ENCODE measurements at regions not wholly inside any gene's neighbourhood (a gene's known extent, or its start where the extent isn't known, plus 50 kb on each side); places are given as distances from the start of the nearest gene placed in this dataset.

GRCh38 chr6:100153636-100154275 is 159.7 kb upstream of the MCHR2 start:
- H3K36me3 ChIP-seq (ENCODE audit: control insufficient read depth, low read depth, low read length) = no peaks in the 10 kb centered on the region
- no peak overlapping the region for H3K9ac ChIP-seq (ENCODE audit: low read length)
- H3K4me1 ChIP-seq (ENCODE audit: control insufficient read depth, low read depth, low read length) = no peaks in the 10 kb centered on the region
- H3K4me3 ChIP-seq (ENCODE audit: low read length) = no peak overlapping the region
- H3K9me3 ChIP-seq (ENCODE audit: control insufficient read depth, low read depth, low read length) = no peaks in the 10 kb centered on the region
- H3K27ac ChIP-seq (ENCODE audit: low read length) = no peak overlapping the region
- H3K27me3 ChIP-seq (ENCODE audit: control insufficient read depth, insufficient read depth, low read length) = no peaks in the 10 kb centered on the region

- Histone ChIP-seq H3K27ac (ENCODE audit: low read length) (no peak overlapping the region), H3K9ac (ENCODE audit: low read length) (no peak overlapping the region), H3K36me3 (ENCODE audit: control insufficient read depth, low read depth, low read length) (no peaks in the 10 kb centered on the region)
Measured at GRCh38 chr6:100152201-100152600, 158.2 kb upstream of the MCHR2 start.

GRCh38 chr6:100144991-100145390 is 151.0 kb upstream of the MCHR2 start:
- no peaks in the 10 kb centered on the region for H3K4me1 ChIP-seq (ENCODE audit: control insufficient read depth, low read depth, low read length)
- no peaks in the 10 kb centered on the region for H3K36me3 ChIP-seq (ENCODE audit: control insufficient read depth, low read depth, low read length)
- no peak overlapping the region for H3K27ac ChIP-seq (ENCODE audit: low read length)
- H3K27me3 ChIP-seq (ENCODE audit: control insufficient read depth, insufficient read depth, low read length) = no peaks in the 10 kb centered on the region
- no peak overlapping the region for H3K4me3 ChIP-seq (ENCODE audit: low read length)
- no peaks in the 10 kb centered on the region for H3K9me3 ChIP-seq (ENCODE audit: control insufficient read depth, low read depth, low read length)
- no peak overlapping the region for H3K9ac ChIP-seq (ENCODE audit: low read length)

More at GRCh38 chr6:100152201-100152600, 158.2 kb upstream of the MCHR2 start:
- Histone ChIP-seq H3K4me1 (ENCODE audit: control insufficient read depth, low read depth, low read length) (no peaks in the 10 kb centered on the region), H3K27me3 (ENCODE audit: control insufficient read depth, insufficient read depth, low read length) (no peaks in the 10 kb centered on the region), H3K4me3 (ENCODE audit: low read length) (no peak overlapping the region), H3K9me3 (ENCODE audit: control insufficient read depth, low read depth, low read length) (no peaks in the 10 kb centered on the region)

- H3K9ac ChIP-seq (ENCODE audit: low read length) = no peak overlapping the region
- H3K27ac ChIP-seq (ENCODE audit: low read length) = no peak overlapping the region
- H3K9me3 ChIP-seq (ENCODE audit: control insufficient read depth, low read depth, low read length) = no peaks in the 10 kb centered on the region
- H3K4me3 ChIP-seq (ENCODE audit: low read length) = no peak overlapping the region
- no peaks in the 10 kb centered on the region for H3K36me3 ChIP-seq (ENCODE audit: control insufficient read depth, low read depth, low read length)
- no peaks in the 10 kb centered on the region for H3K4me1 ChIP-seq (ENCODE audit: control insufficient read depth, low read depth, low read length)
- no peaks in the 10 kb centered on the region for H3K27me3 ChIP-seq (ENCODE audit: control insufficient read depth, insufficient read depth, low read length)
Measured at GRCh38 chr6:100138346-100139022, 144.5 kb upstream of the MCHR2 start.

GRCh38 chr6:100137759-100138158 is 143.7 kb upstream of the MCHR2 start:
- no peaks in the 10 kb centered on the region for H3K9me3 ChIP-seq (ENCODE audit: control insufficient read depth, low read depth, low read length)
- H3K27ac ChIP-seq (ENCODE audit: low read length) = no peak overlapping the region
- H3K4me3 ChIP-seq (ENCODE audit: low read length) = no peak overlapping the region
- no peak overlapping the region for H3K9ac ChIP-seq (ENCODE audit: low read length)
- H3K4me1 ChIP-seq (ENCODE audit: control insufficient read depth, low read depth, low read length) = no peaks in the 10 kb centered on the region
- no peaks in the 10 kb centered on the region for H3K27me3 ChIP-seq (ENCODE audit: control insufficient read depth, insufficient read depth, low read length)
- H3K36me3 ChIP-seq (ENCODE audit: control insufficient read depth, low read depth, low read length) = no peaks in the 10 kb centered on the region

GRCh38 chr6:100136590-100136989 is 142.6 kb upstream of the MCHR2 start:
- no peak overlapping the region for H3K27ac ChIP-seq (ENCODE audit: low read length)
- H3K4me3 ChIP-seq (ENCODE audit: low read length) = no peak overlapping the region
- H3K36me3 ChIP-seq (ENCODE audit: control insufficient read depth, low read depth, low read length) = no peaks in the 10 kb centered on the region
- no peaks in the 10 kb centered on the region for H3K4me1 ChIP-seq (ENCODE audit: control insufficient read depth, low read depth, low read length)
- no peak overlapping the region for H3K9ac ChIP-seq (ENCODE audit: low read length)
- H3K27me3 ChIP-seq (ENCODE audit: control insufficient read depth, insufficient read depth, low read length) = no peaks in the 10 kb centered on the region
- no peaks in the 10 kb centered on the region for H3K9me3 ChIP-seq (ENCODE audit: control insufficient read depth, low read depth, low read length)

- Histone ChIP-seq H3K4me1 (ENCODE audit: control insufficient read depth, low read depth, low read length) (no peaks in the 10 kb centered on the region), H3K36me3 (ENCODE audit: control insufficient read depth, low read depth, low read length) (no peaks in the 10 kb centered on the region), H3K9ac (ENCODE audit: low read length) (no peak overlapping the region), H3K27me3 (ENCODE audit: control insufficient read depth, insufficient read depth, low read length) (no peaks in the 10 kb centered on the region), H3K9me3 (ENCODE audit: control insufficient read depth, low read depth, low read length) (no peaks in the 10 kb centered on the region), H3K27ac (ENCODE audit: low read length) (no peak overlapping the region), H3K4me3 (ENCODE audit: low read length) (no peak overlapping the region)
Measured at GRCh38 chr6:100135977-100136376, 142.0 kb upstream of the MCHR2 start.

- H3K4me3 ChIP-seq (ENCODE audit: low read length) = no peak overlapping the region
- no peaks in the 10 kb centered on the region for H3K27me3 ChIP-seq (ENCODE audit: control insufficient read depth, insufficient read depth, low read length)
- no peaks in the 10 kb centered on the region for H3K9me3 ChIP-seq (ENCODE audit: control insufficient read depth, low read depth, low read length)
- H3K9ac ChIP-seq (ENCODE audit: low read length) = no peak overlapping the region
- H3K4me1 ChIP-seq (ENCODE audit: control insufficient read depth, low read depth, low read length) = no peaks in the 10 kb centered on the region
- H3K27ac ChIP-seq (ENCODE audit: low read length) = no peak overlapping the region
- H3K36me3 ChIP-seq (ENCODE audit: control insufficient read depth, low read depth, low read length) = no peaks in the 10 kb centered on the region
Measured at GRCh38 chr6:100134703-100135102, 140.7 kb upstream of the MCHR2 start.

GRCh38 chr6:100134297-100134696 is 140.3 kb upstream of the MCHR2 start:
- Histone ChIP-seq H3K4me3 (ENCODE audit: low read length) (no peak overlapping the region), H3K36me3 (ENCODE audit: control insufficient read depth, low read depth, low read length) (no peaks in the 10 kb centered on the region), H3K27me3 (ENCODE audit: control insufficient read depth, insufficient read depth, low read length) (no peaks in the 10 kb centered on the region), H3K9me3 (ENCODE audit: control insufficient read depth, low read depth, low read length) (no peaks in the 10 kb centered on the region), H3K27ac (ENCODE audit: low read length) (no peak overlapping the region), H3K9ac (ENCODE audit: low read length) (no peak overlapping the region), H3K4me1 (ENCODE audit: control insufficient read depth, low read depth, low read length) (no peaks in the 10 kb centered on the region)

- H3K36me3 ChIP-seq (ENCODE audit: control insufficient read depth, low read depth, low read length) = no peaks in the 10 kb centered on the region
Measured at GRCh38 chr6:100132005-100132404, 138.0 kb upstream of the MCHR2 start.

GRCh38 chr6:100130630-100131029 is 136.6 kb upstream of the MCHR2 start:
- H3K36me3 ChIP-seq (ENCODE audit: control insufficient read depth, low read depth, low read length) = no peaks in the 10 kb centered on the region
- no peaks in the 10 kb centered on the region for H3K9me3 ChIP-seq (ENCODE audit: control insufficient read depth, low read depth, low read length)
- no peaks in the 10 kb centered on the region for H3K4me1 ChIP-seq (ENCODE audit: control insufficient read depth, low read depth, low read length)
- H3K4me3 ChIP-seq (ENCODE audit: low read length) = no peak overlapping the region
- no peaks in the 10 kb centered on the region for H3K27me3 ChIP-seq (ENCODE audit: control insufficient read depth, insufficient read depth, low read length)
- H3K9ac ChIP-seq (ENCODE audit: low read length) = no peak overlapping the region
- no peak overlapping the region for H3K27ac ChIP-seq (ENCODE audit: low read length)

More at GRCh38 chr6:100132005-100132404, 138.0 kb upstream of the MCHR2 start:
- Histone ChIP-seq H3K9me3 (ENCODE audit: control insufficient read depth, low read depth, low read length) (no peaks in the 10 kb centered on the region), H3K4me1 (ENCODE audit: control insufficient read depth, low read depth, low read length) (no peaks in the 10 kb centered on the region), H3K9ac (ENCODE audit: low read length) (no peak overlapping the region), H3K27ac (ENCODE audit: low read length) (no peak overlapping the region), H3K4me3 (ENCODE audit: low read length) (no peak overlapping the region), H3K27me3 (ENCODE audit: control insufficient read depth, insufficient read depth, low read length) (no peaks in the 10 kb centered on the region)
